ENCODE measurements at regions not wholly inside any gene's neighbourhood (a gene's known extent, or its start where the extent isn't known, plus 50 kb on each side); places are given as distances from the start of the nearest gene placed in this dataset.

DNA sequence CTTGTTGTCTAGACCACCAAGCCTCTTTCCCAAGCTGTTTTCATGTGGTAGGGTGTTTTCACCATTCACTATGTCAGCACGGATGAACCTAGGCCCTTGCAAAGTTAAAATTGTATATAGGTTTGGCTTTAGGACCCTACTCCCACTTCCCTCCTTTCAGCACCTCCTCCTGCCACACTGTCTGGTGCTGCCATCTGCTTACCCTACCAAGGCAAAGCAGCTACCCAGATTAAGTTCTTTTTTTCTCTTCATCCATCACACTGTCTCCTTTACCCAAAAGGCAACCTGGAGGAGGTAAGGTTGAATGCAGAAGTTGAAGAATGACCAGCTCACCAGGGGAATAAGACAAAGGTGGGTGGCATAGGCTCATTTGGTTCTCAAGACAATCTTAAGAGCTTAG lies 184.0 kb downstream of the CDC5L start:
- H3K4me3 ChIP-seq: no peak overlapping the region
- H3K27ac ChIP-seq: no peak overlapping the region
- intact Hi-C loops (cut with DNase I): no loop called here
- DNase-seq (no peak), ATAC-seq (no peak)
- no peaks in the 10 kb centered on the region for H3K27me3 ChIP-seq (ENCODE audit: insufficient read depth in 3 of 3, low read length in 2 of 3)
- H3K4me1 ChIP-seq: peaks cover 7% of the 10 kb centered on the region
- no peaks in the 10 kb centered on the region for H3K36me3 ChIP-seq (ENCODE audit: insufficient read depth in 1 of 2, low read depth in 1 of 2)
- 95 to 100% (median 95%) methylated on average over 1 of the region's 1 CpG for WGBS, 3 donors
- H3K9me3 ChIP-seq: no peaks in the 10 kb centered on the region
- TF ChIP-seq, protein P1, sequence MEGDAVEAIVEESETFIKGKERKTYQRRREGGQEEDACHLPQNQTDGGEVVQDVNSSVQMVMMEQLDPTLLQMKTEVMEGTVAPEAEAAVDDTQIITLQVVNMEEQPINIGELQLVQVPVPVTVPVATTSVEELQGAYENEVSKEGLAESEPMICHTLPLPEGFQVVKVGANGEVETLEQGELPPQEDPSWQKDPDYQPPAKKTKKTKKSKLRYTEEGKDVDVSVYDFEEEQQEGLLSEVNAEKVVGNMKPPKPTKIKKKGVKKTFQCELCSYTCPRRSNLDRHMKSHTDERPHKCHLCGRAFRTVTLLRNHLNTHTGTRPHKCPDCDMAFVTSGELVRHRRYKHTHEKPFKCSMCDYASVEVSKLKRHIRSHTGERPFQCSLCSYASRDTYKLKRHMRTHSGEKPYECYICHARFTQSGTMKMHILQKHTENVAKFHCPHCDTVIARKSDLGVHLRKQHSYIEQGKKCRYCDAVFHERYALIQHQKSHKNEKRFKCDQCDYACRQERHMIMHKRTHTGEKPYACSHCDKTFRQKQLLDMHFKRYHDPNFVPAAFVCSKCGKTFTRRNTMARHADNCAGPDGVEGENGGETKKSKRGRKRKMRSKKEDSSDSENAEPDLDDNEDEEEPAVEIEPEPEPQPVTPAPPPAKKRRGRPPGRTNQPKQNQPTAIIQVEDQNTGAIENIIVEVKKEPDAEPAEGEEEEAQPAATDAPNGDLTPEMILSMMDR (IDR thresholded peaks at IDR 0.05): no peak

DNA sequence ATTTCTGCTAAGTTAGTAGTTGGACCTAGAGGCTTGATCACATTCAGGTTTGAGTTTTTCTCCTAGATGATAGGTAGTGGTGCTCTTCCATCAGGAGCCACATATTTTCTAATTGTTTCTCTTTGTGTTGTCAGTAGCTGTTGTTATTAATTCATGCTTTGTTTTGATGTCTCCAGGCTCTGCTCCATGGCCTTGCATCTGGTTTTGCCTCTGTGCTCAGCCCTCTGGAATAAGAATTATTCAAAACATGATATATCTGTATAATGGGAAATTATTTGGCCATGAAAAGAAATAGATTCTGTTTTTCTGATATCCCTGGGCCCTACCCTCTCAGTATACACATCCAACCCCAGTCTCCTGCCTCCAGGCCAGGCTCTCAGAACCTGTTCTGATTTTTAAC lies 184.8 kb downstream of the CDC5L start:
- Histone ChIP-seq H3K9me3 (no peaks in the 10 kb centered on the region), H3K4me3 (no peak overlapping the region), H3K27me3 (ENCODE audit: insufficient read depth in 3 of 3, low read length in 2 of 3) (no peaks in the 10 kb centered on the region), H3K27ac (no peak overlapping the region), H3K36me3 (ENCODE audit: insufficient read depth in 1 of 2, low read depth in 1 of 2) (no peaks in the 10 kb centered on the region), H3K4me1 (peaks cover 7% of the 10 kb centered on the region)
- no peak for DNase-seq
- no peak for ATAC-seq
- intact Hi-C loops (cut with DNase I): no loop called here
- TF ChIP-seq, protein P1 (IDR thresholded peaks at IDR 0.05): no peak

DNA sequence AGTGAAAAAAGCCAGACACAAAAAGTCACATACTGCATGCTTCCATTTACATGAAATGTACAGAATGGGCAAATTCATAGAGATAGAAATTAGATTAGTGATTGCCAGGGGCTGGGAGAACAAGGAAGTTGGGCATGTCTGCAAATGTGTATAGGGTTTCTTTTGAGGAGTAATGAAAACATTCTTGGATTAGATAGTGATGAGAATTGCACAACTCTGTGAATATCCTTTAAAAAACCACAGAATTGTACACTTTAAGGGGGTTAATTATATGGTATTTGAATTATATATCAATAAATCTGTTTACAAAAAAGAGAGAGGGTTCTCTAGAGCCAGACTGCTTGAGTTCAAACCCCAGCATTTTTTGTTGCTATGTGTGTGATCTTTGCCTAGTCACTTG lies 188.1 kb downstream of the CDC5L start:
- H3K27me3 ChIP-seq (ENCODE audit: insufficient read depth in 3 of 3, low read length in 2 of 3): no peaks in the 10 kb centered on the region
- ATAC-seq (no peak), DNase-seq (no peak)
- no peak overlapping the region for H3K27ac ChIP-seq
- no peaks in the 10 kb centered on the region for H3K9me3 ChIP-seq
- intact Hi-C loops (cut with DNase I): no loop called here
- no peak overlapping the region for H3K4me3 ChIP-seq
- H3K36me3 ChIP-seq (ENCODE audit: insufficient read depth in 1 of 2, low read depth in 1 of 2): no peaks in the 10 kb centered on the region
- TF ChIP-seq, protein P1 (IDR thresholded peaks at IDR 0.05): no peak
- H3K4me1 ChIP-seq: no peaks in the 10 kb centered on the region

DNA sequence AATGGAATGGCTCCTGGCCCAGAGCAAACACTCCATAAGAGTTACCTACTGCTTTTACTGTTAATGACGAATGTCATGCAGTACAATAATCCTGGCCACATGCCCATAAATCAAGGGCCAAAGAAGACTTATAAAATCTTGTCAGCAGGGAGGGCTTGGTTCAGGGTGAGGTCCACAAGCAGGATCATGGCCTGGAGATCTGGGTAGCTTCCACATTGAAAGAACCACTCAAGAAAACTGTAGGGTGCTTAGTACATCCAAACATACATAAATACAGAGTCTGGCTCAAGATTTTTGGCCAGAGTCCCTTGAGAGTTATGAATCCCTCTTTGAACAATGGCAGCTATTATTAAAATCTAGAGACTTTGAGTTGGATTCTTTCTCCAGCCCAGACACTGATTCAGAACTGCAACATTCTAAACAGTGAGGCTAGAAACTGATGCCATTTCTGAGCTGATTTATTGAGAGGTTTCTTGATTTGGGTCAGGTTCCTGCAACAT lies 188.7 kb downstream of the CDC5L start:
- WGBS, 3 donors: 36 to 68% (median 44%) methylated on average over 1 of the region's 1 CpG
- ATAC-seq: no peak
- H3K9me3 ChIP-seq: no peaks in the 10 kb centered on the region
- no peaks in the 10 kb centered on the region for H3K4me1 ChIP-seq
- intact Hi-C loops (cut with DNase I): no loop called here
- no peak overlapping the region for H3K27ac ChIP-seq
- TF ChIP-seq, protein P1 (IDR thresholded peaks at IDR 0.05): no peak
- H3K4me3 ChIP-seq: no peak overlapping the region
- H3K27me3 ChIP-seq (ENCODE audit: insufficient read depth in 3 of 3, low read length in 2 of 3): no peaks in the 10 kb centered on the region
- DNase-seq: no peak
- no peaks in the 10 kb centered on the region for H3K36me3 ChIP-seq (ENCODE audit: insufficient read depth in 1 of 2, low read depth in 1 of 2)

DNA sequence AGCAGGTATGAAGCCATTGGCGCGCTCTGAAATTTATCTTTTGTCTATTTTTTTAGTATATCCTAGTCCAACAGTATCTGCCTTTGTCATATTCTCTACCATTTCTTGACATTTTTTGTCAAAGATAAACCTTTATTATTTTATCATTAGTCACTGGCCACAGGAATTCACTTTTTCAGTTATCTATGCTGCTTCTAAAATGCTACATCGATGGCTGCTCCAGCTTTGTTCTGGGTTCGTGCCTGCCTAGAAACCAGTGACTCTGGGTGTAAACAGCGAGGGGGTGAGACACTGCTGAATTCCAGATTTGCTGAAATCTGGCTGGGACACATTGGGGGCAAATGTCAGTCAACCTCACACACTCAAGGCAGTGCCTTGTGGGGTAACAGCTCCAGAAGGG lies 193.4 kb downstream of the CDC5L start:
- Histone ChIP-seq H3K36me3 (ENCODE audit: insufficient read depth in 1 of 2, low read depth in 1 of 2) (no peaks in the 10 kb centered on the region), H3K4me1 (no peaks in the 10 kb centered on the region), H3K9me3 (no peaks in the 10 kb centered on the region), H3K27me3 (ENCODE audit: insufficient read depth in 3 of 3, low read length in 2 of 3) (no peaks in the 10 kb centered on the region), H3K27ac (no peak overlapping the region), H3K4me3 (no peak overlapping the region)
- no peak for DNase-seq
- ATAC-seq: no peak
- TF ChIP-seq, protein P1 (IDR thresholded peaks at IDR 0.05): no peak
- intact Hi-C loops (cut with DNase I): no loop called here
- WGBS, 3 donors: 82 to 92% (median 89%) methylated on average over 5 of the region's 5 CpGs
